LNCAP (cell line): ENCODE measurements at regions not wholly inside any gene's neighbourhood (a gene's known extent, or its start where the extent isn't known, plus 50 kb on each side); places are given as distances from the start of the nearest gene placed in this dataset.

ENCODE experiments used
- CTCF ChIP-seq: fragments of 450-650 bp; IDR thresholded peaks from 2 replicates; pipeline ENCODE4 v1.5.1; 2017; ENCODE audit warnings: mild to moderate bottlenecking

- no peak for TF ChIP-seq CTCF
Measured at GRCh38 chr4:171130256-171130801, 682.9 kb upstream of the GALNTL6 start.

- no peak for TF ChIP-seq CTCF
Measured at GRCh38 chr4:171118091-171118490, 695.1 kb upstream of the GALNTL6 start.

GRCh38 chr4:171117457-171117856, 695.7 kb upstream of the GALNTL6 start:
- TF ChIP-seq CTCF = no peak

GRCh38 chr4:171101845-171102244, 711.4 kb upstream of the GALNTL6 start:
- no peak for TF ChIP-seq CTCF

- TF ChIP-seq CTCF = no peak
Measured at GRCh38 chr4:171087089-171087488, 726.1 kb upstream of the GALNTL6 start.

GRCh38 chr4:171067422-171067821, 745.8 kb upstream of the GALNTL6 start:
- no peak for TF ChIP-seq CTCF

- TF ChIP-seq CTCF = no peak
Measured at GRCh38 chr4:171049380-171049779, 763.8 kb upstream of the GALNTL6 start.

GRCh38 chr4:171042989-171043524, 770.1 kb upstream of the GALNTL6 start:
- TF ChIP-seq CTCF = no peak
